ENCODE measurements at regions not wholly inside any gene's neighbourhood (a gene's known extent, or its start where the extent isn't known, plus 50 kb on each side); places are given as distances from the start of the nearest gene placed in this dataset.

DNA sequence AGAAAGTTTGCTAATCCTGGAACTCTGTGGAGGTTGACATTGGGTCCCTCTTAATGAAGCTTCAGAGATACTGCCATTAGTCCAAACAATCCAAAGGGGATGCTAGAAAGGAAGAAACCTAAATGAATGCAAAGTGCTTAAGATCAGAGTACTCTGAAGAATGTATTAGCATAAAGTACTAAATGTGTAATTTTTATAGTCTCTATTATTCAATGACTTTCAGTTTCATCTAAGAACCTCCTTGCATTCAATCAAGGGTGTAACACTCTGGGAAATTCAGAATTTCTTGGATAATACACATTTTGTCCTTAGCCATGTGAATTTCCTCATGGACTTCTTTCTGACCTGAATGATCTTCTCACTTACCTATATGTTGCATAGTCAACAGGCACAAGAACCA, 1078.5 kb upstream of the ADGRL4 start:
- DNase-seq, result no peak

DNA sequence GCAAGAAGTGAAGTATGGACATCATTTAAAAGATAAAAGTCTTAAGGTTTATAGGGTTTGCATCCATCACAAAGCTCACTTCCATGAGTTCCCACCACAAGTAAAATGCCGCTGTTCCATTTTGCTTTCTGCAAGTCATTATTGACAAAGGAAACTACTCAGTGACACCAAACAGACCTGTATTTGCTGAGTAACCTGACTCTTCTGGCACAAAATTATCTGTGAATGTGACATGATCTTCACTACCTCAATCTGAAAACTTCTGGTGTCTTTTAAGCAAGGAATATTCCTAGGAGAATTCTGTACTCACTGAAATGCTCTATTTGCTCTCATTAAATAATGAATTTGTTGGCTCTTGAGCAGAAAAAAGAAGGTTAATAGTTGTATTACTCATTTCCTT, 1077.4 kb upstream of the ADGRL4 start:
- DNase-seq, result no peak

DNA sequence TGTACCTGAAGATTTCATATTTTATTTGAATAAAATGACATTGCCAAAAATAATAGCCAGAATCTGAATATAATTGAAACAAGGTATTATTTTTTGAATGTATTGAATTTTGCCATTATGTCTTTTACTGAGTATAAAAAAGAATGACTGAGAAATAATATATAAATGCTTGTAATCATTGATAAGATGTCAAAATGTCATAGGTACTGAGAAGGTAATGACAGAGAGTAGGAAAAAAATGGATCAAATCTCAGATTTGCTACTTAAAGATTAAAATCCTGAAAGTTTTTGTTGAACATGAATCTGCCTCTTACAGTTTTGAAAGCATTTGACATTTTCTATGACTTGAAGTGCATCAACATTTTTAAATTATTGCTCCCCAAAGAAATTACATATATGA, 1069.9 kb upstream of the ADGRL4 start:
- no peak for DNase-seq

DNA sequence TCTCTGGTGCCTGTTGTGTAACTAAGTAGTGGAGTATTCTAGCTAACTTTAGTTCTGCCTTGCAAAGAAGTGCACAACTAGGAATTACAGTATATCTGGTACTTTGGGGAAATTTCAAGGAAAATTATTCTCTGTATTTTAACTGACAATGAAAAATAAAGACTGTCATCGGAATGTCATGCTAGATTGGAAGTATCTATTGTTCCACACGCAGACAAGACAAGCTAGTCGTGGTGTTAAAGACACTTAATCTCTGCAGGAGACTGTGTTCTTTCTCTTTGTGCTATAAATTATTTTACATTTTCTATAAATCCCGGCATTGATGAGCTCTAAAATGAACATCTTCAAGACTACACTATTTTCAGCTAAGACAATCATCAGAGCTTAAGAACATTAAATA, 1068.8 kb upstream of the ADGRL4 start:
- DNase-seq, result no peak

DNA sequence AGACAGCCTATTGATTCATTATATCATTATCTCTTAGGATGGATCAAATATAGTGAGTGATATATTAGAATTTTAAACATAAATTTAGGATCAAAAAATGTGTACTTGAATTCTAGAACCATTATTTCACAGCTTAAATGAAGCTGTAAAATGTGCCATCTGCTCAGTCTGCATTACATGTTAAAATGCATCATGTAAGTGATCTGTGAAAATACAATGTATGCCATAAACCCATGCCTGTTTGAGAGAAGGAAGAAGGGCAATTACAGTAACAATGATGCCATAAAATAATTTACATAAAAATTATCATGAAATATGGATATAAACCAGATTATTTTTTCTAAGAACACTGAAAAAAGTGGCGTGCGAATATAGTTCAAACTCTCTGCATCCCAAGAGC, 1066.0 kb upstream of the ADGRL4 start:
- no peak for DNase-seq

DNA sequence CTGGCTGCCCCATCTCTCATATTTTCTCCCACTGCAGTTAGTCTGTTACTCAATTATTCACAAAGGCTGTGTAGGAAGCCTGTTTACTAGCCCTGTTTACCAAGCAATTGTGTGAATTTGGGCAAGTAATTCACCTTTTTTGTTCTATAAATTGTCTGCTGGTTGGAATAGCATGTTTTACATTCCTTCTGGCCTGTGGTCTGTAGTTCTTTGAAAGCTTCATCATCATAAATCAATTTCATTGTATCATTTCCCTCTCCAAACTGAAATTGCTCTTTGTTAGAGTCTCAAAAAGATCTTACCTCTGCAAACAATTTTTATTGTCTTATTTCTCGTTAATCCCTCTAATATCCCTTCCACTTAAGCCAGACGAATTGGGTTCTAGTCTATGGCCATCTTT, 1059.5 kb upstream of the ADGRL4 start:
- no peak for DNase-seq

DNA sequence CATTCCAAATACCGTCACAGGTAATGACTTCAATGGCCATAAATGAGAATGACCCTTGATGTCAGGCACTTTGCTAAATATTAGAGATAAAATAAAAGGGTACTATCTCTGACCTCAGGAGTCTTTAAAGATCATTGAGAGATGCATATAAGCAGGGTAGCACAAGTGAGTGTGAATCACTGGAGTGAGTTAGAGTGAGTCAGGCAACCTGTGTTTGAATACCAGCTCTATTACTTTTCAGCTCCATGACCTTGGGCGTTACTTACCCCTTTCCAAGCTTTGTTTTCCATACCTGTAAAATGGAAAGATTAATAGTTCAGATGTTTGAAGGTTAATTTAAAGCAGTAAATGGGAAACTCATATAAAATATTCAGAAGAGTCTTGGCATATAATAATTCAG, 1058.0 kb upstream of the ADGRL4 start:
- no peak for DNase-seq

DNA sequence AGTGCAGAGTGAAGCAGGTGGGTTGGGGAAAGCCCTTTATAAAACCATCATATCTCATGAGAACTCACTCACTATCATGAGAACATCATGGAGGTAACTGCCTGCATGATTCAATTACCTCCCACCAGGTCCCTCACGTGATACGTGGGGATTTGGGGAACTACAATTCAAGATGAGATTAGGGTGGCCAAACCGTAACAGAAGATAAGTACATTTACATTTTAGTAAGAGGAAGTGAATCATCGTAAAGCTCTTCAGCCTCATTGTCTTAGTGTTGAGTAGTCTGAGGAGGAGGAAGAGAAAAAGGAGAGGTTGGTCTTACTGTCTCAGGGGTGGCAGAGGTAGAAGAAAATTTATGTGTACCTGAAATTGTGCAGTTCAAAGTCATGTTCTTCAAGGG, 1053.4 kb upstream of the ADGRL4 start:
- no peak for DNase-seq

DNA sequence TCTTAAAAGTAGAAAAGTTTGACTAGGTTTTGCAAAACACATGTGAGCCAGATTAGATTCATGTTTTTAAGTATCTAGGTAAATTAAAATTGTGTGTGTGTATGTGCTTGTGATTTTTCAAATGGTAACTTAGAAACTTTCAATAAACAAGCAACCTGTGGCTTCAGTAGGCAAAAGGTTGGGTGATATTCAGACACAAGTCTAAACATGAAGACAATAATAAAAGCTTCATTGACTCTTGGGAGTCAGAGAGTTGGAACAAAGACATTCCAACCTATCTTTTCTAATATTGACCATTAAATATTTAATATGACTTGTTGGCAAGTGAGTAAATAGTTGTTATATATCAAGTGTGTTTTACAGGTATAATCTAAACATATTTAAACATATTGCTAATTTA, 1049.6 kb upstream of the ADGRL4 start:
- no peak for DNase-seq

DNA sequence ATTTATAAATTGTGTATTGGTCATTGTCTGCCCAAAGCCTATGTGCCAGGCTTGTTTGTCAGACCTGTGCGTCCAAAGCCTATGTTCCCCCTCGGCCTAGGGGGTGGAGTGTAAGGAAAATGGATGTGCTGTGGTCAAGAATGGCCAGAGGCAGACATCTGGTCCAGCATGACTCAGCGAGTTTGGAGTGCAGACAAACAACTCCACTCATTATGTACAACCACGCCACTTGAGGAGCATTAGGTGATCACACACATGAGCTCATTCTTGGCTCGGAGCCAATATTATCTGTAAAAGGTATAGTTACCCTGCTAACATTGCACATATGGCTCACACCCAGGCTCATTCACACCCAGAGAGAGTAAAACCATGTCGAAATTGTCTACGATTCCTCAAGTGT, 1047.6 kb upstream of the ADGRL4 start:
- no peak for DNase-seq

DNA sequence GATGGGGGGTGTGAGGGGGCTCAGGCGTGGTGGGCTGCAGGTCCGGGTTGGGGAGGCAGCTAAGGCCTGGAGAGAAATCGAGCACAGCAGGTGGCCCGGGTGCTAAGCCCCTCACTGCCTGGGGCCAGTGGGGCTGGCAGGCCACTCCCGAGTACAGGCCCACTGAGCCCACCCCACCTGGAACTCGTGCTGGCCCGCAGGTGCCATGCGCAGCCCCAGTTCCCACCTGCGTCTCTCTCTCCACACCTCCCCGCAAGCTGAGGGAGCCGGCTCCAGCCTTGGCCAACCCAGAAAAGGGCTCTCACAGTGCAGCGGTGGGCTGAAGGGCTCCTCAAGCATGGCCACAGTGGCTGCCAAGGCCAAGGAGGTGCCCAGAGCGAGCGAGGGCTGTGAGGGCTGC, 1047.1 kb upstream of the ADGRL4 start:
- no peak for DNase-seq

DNA sequence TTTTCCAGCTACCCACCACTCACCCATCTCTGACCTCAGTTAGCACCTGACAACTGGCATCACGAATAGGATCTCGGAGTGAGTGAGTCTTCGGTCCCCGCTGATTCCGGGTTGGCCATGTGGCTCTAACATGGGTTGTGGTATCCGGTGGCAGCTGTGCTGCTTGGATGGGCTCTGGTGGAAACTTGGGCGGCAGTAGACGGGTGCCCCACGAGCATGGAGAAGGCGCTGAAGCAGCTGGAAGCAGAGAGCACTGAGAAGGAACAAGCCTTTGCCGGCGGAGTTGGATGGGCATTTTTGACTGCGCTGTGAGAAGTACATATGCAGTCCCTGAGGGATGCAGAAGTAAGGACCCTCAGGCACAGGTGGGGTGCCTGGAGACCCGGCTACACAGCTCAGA, 1044.0 kb upstream of the ADGRL4 start:
- DNase-seq, result no peak

DNA sequence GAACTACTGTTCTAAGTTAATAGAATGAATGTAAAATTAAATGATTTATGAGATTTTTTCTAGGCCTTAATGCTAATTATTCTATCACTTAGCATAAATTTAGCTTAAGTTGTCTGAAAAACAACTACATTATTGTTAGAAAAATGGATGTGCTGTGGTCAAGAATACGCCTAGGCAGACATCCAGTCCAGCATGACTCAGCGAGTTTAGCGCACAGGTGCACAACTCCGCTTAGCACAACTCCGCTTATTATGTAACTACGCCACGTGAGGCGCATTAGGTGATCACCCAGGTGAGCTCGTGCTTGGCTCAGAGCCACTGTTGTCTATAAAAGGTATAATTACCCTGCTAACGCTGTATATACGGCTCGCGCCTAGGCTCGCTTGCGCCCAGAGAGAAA, 1043.6 kb upstream of the ADGRL4 start:
- no peak for DNase-seq

DNA sequence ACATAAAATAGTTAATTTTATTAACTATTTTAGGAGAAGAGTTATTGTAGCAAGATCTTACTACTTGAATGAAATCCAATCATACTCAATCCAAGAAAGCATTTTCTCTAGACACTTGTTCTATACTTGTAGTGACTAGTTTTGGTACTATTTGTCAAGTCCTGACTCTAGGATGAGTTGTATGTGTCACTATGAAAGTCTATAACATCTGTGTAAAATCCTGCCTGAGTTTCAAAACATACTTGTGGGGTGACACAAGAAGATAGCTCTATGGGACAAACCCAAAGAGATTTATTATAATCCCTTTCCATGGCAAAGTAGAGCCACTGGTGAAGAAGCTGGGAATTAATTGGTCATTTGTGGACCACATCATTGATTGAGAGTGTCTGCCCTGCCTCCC, 1042.2 kb upstream of the ADGRL4 start:
- no peak for DNase-seq

DNA sequence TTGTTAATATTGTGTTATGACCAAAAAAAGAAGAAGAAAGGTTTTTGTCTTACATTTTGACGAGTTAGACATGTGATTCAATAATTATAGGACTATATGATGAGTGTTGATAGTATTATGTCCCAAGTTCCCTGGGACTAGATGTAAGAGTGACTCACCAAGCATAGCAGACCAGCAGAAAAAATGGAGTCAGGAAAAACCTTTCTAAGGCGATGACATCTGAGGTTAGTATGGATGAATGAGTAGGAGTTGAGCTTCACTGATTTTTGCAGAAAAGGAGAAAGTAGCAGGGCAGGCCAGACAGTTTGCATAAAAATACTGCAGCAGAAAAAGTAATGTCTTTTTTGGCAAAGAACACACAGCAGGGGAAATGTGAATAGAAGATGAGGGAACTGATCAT, 1041.3 kb upstream of the ADGRL4 start:
- no peak for DNase-seq

DNA sequence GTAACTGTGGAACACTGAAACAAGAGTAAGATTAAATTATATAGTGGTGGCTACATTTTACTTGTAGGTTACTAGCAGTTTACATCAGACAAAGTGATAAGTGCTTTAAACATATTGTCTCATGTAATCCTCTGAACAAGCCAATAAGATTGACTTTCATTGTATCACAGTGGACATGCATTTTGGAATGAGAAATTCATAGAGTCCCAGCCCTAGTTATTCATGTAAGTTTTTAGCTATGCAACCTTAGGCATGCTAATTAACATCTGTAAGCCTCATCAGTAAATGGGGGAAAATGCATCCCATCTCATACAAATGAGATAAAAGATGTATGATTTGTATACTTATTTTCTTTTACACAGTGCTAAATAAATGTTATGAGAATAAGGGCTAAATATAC, 1038.1 kb upstream of the ADGRL4 start:
- no peak for DNase-seq

DNA sequence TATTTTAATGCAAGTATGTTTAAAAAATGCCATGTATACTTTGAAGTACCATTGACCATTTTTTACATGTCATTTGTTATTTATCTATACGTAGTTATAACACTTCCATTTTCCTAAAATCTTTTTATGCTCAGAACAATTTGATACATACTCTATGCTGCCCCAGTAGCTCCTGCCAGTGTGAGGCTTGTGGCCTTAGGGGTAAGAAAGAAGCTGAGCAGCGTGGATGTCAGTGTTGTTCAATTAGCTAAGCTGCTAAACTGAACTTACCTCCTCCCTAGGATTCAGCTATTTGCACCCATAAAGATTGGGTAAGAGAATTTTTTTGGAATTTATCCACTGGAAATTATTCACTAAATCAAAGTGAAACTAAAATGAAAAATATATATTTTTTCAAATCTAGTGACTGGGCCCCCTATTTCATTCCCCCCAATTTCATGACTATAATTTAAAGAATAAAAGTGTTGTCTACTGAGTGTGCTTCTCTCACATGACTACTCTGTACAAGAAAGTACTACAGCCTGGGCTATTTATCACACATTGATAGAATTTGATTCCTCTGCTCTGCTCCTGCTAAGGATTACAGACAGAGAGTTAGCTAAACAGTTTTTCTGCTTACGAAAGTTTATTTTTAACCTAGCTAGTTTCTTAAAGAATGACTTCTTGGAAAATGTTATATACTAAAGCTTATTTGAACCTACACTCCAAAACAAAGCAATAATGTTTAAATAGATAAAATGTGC, 1030.3 kb upstream of the ADGRL4 start:
- no peak for DNase-seq

DNA sequence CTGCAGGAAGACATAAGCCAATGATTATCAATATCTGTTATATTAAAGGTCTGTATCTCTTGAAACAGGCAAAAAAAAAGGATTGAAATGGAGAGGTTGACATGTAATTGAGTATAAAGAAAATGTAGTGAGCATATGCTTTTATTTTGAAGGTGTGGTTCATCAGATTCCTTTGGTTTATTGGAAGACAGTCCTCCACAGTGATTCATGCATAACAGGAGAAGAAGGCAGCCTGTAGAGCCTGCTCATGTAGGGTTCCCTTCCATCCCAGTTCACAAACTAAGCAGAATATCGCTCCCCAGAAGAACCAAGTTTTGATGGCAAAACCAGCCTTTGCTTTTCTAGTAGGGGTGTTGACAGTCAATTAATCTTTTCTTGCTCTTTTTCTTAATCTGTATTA, 1016.8 kb upstream of the ADGRL4 start:
- no peak for DNase-seq

DNA sequence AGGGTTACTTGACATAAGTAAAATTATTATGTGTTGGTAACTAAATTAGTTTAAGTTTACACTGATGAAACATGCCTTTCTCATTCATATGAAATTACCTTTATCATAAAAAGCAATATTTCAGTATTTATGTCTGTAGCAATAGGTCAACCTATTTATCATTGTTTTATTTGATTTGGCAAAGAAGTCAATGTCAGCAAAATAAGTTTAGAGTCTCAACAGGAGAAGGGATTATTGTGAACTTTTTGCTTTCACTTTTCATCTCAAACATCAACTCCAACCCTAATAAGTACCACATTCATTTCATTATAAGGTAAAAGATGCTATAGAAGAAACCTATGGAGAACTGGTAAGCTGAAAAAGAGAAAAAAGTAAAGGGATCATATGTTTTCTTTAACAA, 1015.4 kb upstream of the ADGRL4 start:
- DNase-seq, result no peak

DNA sequence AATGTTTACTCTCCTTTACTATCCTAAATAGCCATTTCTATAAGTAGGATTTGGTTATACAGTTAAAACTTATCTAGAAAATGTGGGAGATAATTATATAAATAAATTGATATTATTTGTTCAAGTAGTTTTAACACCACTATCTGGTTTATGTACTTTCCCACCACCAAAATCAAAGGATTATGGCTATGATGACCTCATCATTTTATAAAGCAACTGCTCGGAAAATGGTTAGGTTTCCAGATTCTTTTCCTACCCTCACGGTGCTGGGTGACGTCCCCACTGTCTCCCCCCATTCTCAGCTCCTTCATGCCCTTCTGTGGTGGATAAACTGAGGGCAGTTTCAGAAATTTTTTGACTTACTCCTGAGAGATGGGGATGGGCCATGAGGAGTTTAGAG, 1011.8 kb upstream of the ADGRL4 start:
- no peak for DNase-seq

DNA sequence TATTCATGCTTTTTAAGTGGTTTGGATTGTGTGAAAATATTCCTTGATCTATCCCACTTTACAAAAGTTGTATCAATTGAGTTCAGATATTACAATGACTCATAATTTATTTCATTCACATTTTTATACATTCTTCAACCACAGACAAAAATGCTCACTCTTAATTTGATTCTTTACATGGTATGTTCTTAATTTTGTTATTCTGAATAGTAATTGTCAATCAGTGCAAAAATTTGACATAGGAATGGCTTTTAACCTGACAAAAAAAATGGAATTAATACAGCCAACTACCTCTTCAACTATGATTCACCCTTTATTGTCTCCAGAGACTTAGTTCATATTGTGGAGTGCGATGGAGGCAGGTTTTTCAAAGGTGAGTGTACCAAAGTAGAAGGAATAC, 1002.4 kb upstream of the ADGRL4 start:
- DNase-seq, result no peak

DNA sequence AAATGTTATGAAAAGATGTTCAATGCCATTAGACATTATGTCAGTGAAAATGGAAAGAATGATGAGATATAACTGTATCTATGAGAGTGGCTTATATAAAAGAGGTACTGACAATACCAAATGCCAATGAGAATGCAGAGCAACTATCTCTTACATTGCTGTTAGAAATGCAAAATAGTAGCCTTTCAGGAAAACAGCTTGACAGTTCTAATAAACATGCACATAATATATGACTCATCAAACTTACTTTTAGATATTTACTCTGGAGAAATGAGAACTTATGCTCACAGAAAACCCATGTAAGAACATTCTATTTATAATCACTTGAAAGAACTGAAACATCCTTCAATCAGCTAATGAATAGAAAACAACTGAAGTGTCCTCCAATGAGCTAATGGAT, 996.7 kb upstream of the ADGRL4 start:
- no peak for DNase-seq

DNA sequence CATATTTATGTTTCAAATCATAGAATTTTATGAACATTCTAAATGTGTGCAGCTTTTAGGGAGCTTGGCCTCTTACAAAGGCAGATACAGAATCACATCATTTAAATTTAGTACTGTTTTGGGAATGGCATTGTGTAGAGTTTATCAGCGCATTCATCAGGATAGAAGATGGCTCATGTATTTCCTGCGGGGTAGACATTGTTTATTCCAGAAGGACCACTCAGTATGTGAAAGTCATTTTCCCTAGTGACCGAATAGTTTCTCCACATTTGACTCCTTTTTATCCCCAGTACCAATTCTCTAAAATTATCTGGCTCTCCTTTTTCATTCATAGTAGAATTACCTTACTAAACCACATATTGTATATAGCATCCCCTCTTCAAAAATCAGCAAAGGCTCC, 981.9 kb upstream of the ADGRL4 start:
- no peak for DNase-seq

DNA sequence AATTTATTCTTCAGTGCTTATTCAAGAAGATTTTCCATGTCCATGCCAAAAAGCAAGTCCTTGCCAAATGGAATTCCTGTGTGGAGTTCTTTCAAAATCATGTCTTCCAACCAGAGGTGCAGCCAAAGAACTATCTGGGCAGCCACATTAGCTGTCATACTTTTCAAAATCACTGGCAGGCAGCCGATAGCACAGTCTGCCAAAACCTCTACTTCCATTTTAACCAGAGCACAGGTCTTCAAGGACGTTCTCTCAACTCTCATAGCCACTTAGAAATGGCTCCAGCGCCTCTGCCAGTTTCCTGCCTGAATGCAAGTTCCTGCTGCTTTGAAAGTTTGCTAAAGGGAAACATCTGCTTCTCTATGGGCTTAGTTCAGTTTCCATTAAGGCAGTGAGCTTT, 975.7 kb upstream of the ADGRL4 start:
- peak; percentile 95 for DNase-seq

DNA sequence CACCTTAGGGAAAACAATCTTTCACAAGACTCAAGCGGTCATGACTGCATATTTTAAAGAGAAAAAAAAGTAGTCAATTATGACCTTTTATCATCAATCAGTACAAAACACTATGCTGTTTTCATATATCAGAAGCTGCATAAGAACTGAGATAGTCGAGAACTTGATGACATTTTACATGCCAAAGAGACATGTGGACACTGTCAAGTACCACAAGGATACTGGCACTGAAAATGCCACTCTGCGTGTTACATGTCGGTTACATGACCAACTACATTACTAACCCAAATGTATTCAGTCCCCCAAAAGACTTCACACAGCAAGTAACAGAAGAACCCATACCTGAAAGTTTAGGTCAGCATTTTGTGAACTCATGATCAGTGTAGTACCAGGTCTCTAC, 975.0 kb upstream of the ADGRL4 start:
- DNase-seq, result no peak

DNA sequence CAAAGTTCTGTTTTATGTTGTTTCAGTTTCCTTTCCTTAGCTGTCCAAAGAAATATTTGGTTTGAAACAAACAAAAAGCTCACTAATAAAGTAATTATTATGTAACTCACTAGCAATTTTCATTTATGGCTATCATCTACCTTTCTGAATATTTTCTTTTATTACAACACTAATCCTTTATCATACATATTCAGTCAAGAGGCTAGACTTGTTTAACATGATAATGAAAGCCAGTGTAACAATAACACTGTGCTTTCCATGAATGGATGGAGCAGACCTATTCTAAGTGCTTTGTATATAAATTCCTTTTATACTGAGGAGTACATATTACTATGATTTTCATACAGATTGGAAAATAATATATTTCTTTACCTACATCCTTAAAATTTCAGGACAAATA, 972.8 kb upstream of the ADGRL4 start:
- DNase-seq, result no peak

All from right hindlimb (tissue), 1 donor.